Retina (tissue), 1 donor: ENCODE measurements at regions not wholly inside any gene's neighbourhood (a gene's known extent, or its start where the extent isn't known, plus 50 kb on each side); places are given as distances from the start of the nearest gene placed in this dataset.

Experiments used
- DNase-seq: peaks from one replicate; pipeline ENCODE4 v3.0.0-alpha.2; 2016

GRCh38 chr21:35231090-35231489, 182.0 kb upstream of the RUNX1 start:
- DNase-seq: no peak

- no peak for DNase-seq
Observed at GRCh38 chr21:35229290-35229689, 180.2 kb upstream of the RUNX1 start.

GRCh38 chr21:35227786-35228185, 178.7 kb upstream of the RUNX1 start:
- no peak for DNase-seq

GRCh38 chr21:35226968-35227744, 178.1 kb upstream of the RUNX1 start:
- DNase-seq: no peak

- DNase-seq: no peak
Observed at GRCh38 chr21:35226328-35226727, 177.2 kb upstream of the RUNX1 start.

- no peak for DNase-seq
Observed at GRCh38 chr21:35225573-35225972, 176.5 kb upstream of the RUNX1 start.

GRCh38 chr21:35223480-35224156, 174.5 kb upstream of the RUNX1 start:
- DNase-seq: no peak

- no peak for DNase-seq
Observed at GRCh38 chr21:35222541-35222941, 173.4 kb upstream of the RUNX1 start.

- no peak for DNase-seq
Observed at GRCh38 chr21:35222021-35222420, 172.9 kb upstream of the RUNX1 start.

GRCh38 chr21:35220301-35220700, 171.2 kb upstream of the RUNX1 start:
- DNase-seq: no peak

GRCh38 chr21:35219719-35220118, 170.6 kb upstream of the RUNX1 start:
- no peak for DNase-seq

GRCh38 chr21:35219291-35219690, 170.2 kb upstream of the RUNX1 start:
- no peak for DNase-seq

GRCh38 chr21:35217504-35218060, 168.5 kb upstream of the RUNX1 start:
- DNase-seq: no peak

- DNase-seq: no peak
Observed at GRCh38 chr21:35216996-35217395, 167.9 kb upstream of the RUNX1 start.

GRCh38 chr21:35215870-35216269, 166.8 kb upstream of the RUNX1 start:
- DNase-seq: no peak

GRCh38 chr21:35212393-35213127, 163.5 kb upstream of the RUNX1 start:
- DNase-seq: no peak

GRCh38 chr21:35211782-35212181, 162.7 kb upstream of the RUNX1 start:
- no peak for DNase-seq

- no peak for DNase-seq
Observed at GRCh38 chr21:35210093-35210492, 161.0 kb upstream of the RUNX1 start.

- DNase-seq: no peak
Observed at GRCh38 chr21:35208810-35209517, 159.9 kb upstream of the RUNX1 start.

- DNase-seq: no peak
Observed at GRCh38 chr21:35208104-35208503, 159.0 kb upstream of the RUNX1 start.

GRCh38 chr21:35207322-35207721, 158.2 kb upstream of the RUNX1 start:
- no peak for DNase-seq
